ENCODE measurements at regions not wholly inside any gene's neighbourhood (a gene's known extent, or its start where the extent isn't known, plus 50 kb on each side); places are given as distances from the start of the nearest gene placed in this dataset.

DNA sequence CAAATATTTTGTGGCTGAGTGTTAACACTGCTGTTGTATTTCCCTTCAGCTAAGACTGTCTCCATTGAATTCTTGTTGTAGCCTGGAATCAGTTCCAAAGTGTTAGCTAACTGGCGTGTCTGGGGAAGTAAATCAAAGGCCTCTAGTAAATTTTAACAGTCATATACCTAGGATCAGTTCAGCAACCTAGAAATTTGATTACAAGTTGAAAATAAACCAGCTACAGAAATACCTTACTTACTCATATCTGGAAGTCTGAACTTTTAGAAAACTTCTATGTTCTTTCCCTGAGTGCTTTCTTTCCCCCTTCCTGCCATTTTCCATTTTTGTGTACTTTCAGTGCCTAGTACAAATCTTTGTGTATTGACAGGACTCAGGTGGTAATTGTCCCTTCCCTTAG lies 396.7 kb upstream of the DCC start:
- no peak for DNase-seq (ENCODE audit: low read depth)

DNA sequence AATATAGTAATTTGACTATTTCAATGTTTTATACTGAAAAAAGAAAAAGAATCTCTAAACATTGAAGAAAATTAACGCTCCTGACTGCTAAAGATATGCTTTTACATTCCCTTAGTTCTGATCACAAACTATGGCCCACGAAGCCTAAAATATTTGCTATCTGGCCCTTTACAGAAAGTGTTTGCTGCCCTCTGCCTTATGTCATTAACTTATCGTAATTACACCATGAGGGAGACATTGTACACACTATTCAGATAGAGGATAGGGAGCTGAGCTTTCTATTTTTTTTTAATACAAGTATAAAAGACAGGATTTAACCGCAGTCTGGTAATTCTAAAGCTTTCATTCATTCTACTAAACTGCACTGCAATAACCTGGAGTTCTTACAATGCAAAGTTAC lies 393.1 kb upstream of the DCC start:
- no peak for DNase-seq (ENCODE audit: low read depth)

DNA sequence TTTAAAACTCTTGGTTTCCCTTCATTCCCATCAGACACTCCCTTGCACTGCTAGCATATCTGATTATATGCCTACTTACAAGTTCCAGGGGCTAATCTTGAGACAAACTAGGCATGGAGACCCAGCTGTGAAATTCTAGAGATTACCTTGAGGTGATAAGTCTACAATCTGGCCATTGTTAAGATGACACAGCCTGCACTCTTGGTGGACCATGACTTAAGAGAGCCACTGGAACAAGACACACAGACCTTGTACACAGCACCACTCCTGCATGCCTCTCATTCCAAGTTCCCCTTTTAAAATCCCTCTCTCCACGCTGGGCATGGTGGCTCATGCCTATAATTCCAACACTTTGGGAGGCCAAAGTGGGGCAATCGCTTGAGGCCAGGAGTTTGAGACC lies 387.2 kb upstream of the DCC start:
- no peak for DNase-seq (ENCODE audit: low read depth)

DNA sequence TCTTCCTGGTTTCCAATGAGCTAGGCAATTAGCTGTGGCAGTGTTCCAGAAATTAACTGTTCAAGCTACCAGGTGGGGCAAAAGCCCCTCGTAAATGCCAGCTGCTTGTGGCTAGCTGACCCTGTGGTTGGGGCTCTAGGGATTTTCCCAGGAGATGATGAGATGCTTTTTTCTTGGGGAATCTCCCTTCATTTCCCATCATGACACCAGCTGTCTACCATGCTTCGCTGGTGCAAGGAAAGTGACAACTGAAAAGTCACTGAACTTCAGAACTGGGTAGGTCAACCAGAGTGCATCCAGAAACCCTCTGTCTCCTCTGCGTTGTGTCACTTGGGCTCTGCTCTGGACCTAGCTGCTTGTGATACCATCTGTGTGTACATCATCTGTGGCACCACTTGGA lies 386.5 kb upstream of the DCC start:
- DNase-seq (ENCODE audit: low read depth) = no peak

DNA sequence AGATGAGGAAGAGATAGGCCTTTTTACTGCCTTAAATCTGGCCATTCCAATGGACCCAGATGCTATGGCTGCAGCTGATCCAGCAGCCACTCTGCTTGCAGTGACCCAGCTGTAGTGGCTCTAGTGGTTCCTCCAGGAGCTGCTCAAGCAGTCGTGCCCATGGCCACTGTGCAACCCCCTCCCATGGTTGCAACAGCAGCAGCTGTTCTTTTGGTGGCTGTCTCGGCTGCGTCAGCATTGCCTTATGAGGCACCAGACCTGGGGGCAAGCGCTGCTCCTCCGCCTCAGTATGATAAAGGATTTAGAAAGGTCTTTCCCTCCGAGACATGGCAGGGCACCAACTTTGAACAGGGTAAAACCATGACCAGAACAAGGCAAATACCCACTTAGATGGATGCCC lies 384.9 kb upstream of the DCC start:
- DNase-seq (ENCODE audit: low read depth) = no peak

DNA sequence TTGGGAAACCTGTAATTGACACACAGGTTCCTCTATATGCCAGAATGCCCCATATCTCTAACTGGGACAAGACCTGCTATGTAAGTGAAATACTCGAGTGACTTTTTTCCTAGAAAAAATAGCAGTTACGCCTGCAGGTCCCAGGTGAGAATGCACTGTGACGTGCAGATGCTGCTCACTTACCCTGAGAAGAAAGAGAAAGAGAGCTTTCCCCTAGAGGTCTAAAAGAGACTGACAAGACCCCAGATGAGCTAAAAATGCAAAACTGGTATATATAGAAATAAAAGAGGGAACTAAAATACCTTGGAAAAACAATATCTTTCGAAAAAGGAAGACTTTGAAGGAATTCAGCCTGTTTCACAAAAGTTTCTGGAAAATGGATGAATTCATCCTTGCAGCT lies 383.0 kb upstream of the DCC start:
- no peak for DNase-seq (ENCODE audit: low read depth)

DNA sequence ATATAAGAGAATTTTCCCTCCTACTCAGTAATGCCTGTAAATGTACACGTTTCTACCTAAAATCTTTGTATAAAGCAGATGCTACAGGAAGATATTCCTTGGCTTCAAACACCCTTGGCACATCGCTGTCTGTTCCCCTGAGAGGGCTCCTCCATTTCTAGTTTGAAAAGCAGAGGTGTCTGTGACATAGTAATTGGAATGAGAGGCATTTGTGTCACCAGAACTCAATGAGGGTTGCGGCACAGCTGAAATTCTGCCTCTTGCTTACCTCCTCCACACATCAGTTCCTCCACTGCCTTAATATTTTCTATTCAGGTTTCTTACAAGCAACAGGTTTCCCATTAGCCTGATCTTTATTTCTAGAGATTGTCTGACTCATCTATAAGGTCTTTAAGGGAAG lies 359.9 kb upstream of the DCC start:
- DNase-seq (ENCODE audit: low read depth) = no peak

DNA sequence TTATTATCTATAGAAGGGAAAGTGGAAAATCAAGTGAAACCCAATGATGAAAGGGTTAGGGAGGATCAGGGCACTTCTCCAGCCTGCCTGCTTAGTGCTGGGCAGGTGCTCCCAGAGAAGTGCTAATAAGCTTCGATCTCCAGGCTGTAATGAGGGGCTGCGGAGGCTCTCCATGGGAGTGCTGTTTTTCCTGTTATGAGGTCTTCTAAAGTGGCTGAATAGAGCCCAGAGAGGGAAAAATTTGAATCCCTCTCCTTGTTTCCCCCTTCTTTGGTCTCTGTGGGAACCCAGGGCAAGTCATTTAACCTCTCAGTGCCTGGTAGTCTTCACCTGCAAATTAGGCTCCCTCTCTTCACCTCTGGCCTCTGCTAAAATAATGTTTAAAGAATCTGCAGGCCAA lies 351.7 kb upstream of the DCC start:
- DNase-seq (ENCODE audit: low read depth) = no peak

DNA sequence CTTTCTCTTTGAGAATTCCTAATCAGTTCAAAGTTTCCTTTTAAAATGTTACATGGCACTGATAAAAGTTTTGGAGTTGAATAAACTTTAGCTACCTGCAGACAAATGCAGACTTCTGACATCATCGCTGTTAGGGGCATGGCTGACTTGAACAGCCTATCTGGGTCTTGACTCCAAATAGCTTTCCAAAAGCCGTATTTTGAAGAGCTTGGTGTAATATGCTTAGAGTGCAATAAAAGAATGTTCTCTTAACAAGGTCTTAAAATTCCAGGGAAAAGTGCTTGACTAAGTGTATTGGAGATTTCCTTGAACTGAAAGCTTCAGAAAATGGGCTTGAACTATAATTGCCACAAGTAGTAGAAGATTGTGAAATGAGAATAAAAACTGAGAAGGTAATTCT lies 342.9 kb upstream of the DCC start:
- no peak for DNase-seq (ENCODE audit: low read depth)

DNA sequence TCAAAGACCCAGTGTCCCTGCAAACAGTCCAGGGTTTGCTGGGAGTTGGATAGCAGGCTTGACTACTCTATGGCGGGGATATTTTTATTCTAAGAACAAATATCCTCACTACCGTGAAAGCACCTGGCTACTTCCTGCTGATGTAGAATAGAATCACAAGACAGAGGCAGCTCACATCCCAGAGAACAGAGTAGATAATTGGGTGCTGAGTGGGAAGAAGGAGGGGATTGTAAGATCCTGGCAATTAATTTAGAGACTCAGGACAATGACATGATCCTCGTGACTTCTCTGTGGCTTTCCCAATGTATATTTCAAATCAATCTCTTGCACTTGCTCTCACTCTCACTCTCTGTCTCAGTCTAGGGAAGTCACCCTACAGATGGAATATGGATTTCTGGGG lies 341.9 kb upstream of the DCC start:
- DNase-seq (ENCODE audit: low read depth) = no peak

DNA sequence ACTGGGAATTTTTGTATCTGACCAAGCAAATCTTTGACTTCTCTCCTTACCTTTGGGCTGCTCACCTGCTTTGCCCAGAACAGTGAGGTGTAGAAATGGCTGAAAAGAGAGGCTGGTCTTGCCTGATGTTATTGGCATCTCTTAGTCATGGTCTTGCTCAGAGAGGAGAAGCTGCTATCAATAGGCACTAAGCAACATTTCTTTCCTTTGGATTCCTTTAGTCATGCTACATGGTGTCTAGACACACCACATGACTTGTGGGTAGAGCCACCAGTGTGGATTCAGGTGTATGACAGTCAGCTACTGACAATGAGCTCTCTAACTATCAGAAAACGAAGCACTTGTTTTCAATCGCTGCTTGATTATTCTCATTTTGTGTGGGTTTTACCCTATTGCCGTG lies 341.3 kb upstream of the DCC start:
- DNase-seq (ENCODE audit: low read depth) = no peak

DNA sequence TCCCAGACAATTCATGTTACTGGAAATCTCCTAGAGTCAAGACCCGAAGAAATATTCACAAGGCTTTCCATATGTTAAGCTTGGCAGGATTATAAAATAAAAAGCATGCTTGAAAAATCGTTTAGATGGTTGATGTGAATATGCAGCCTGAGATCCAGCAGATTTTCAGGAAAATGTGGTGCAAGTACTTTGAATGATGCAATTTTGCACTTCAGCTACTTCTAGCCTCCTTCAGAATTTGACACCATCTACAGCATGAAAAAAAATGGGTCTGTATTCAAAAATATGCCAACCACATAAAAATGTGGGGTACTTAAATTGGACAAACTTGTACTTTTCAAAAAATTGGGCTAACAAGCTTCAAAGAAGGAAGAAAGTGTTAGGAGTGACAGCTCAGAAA lies 340.6 kb upstream of the DCC start:
- DNase-seq (ENCODE audit: low read depth) = no peak

DNA sequence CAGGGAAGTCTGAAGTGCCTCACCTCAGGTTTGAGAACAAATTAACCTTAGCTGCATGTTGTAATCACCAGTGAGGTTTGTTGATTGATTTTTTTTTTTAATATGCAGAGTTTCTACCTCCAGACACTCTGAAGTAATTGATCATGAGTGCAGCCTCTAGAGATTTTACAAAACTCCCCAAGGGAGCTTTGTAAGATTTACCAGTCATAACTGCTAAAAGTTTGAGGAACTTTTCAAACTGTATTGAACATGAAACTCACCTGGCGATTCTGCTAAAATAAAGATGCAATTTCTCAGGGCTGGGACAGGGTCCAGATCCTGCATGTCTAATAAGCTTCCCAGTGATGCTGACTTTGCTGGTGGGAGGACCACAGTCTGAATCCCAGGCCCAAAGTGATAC lies 339.6 kb upstream of the DCC start:
- no peak for DNase-seq (ENCODE audit: low read depth)

DNA sequence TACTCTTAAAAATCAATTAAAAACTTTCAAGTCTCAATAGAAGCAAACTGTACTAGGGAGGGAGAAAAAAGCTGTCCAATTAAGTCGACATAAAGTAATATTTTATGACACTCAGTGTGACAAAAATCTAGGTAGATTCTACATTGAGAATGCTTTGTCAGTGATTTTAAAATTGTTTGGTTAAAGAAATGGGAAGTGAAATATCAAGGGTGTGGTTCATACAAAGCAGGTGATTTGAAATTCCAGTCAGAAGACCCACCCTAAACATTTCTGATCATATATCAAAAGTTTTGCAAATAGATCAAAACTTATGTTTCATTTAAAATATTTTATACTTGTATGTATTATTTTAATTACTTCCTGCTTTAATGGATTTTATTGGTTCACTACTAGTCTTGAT lies 338.9 kb upstream of the DCC start:
- DNase-seq (ENCODE audit: low read depth) = no peak

DNA sequence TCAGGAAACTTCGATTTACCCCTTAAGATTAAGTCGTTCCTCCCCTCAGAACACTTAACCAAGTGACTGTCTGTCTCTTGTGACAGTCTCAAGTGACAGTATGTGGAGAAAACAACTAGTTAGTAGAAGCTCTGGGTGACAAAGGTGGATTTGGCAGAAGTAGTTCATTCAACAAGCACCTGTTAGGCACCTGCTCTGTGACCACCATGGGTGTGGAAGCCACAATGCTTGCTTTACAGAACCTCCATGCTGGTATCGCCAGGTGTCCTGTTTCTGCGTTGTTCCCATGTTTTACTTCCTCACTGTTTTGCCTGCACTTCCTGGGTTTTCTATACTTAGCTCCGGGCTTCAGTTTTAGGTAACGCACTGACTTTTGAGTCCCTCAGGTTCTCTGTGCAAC lies 337.4 kb upstream of the DCC start:
- no peak for DNase-seq (ENCODE audit: low read depth)

DNA sequence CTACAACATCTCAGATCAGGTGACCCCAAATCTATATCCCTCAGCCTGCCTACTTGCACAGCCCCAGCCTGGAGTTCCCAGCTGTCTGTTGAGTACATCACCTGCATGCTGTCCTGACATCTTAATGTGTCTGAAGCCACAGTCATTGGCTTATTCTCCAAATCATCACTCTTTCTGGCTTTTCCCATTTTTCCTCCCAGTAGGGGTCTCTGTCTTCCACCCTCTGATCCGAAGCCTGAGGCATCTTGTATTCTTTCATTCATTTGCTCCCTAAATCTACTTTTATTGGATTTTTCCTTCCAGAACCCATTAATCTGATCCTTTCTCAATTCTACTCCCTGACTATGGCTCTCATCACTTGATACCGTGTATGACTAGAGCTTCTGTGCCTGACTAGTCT lies 332.9 kb upstream of the DCC start:
- DNase-seq (ENCODE audit: low read depth) = no peak

DNA sequence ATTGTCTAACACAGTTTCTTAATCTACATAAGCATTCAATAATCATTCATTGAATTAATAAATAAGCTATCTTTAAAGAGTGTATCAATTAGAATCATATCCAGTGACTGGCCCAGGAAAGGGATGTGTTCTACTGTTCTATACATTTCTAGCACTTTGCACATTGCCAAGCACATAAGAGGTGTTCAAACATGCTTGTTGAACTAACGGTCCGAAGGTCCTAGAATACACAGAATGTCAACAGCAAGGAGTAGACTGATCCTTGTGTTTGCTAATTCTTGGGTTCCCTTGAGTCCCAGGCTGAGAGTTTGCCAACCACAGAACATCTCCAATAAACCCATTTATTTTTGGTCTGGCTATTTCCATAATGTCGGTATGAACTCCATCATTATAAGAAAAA lies 331.7 kb upstream of the DCC start:
- DNase-seq (ENCODE audit: low read depth) = no peak

DNA sequence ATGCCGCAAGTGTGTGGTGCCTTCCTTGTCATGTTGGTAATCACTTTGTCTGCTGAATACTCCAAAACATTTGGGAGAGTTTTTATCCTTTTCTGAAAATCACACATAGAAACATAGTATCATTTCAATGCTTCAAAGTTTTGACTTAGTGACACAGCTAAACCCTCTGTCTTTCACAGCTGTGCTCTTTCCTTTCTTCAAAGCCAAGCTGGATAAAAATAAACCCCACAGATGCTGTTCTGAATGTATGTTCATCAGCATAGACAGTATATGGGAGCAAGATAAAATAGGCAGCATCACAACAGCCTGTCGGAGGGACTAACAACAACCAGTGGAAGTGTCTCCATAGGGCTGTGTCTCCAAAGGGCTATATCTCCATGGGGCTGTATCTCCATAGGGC lies 331.3 kb upstream of the DCC start:
- no peak for DNase-seq (ENCODE audit: low read depth)

DNA sequence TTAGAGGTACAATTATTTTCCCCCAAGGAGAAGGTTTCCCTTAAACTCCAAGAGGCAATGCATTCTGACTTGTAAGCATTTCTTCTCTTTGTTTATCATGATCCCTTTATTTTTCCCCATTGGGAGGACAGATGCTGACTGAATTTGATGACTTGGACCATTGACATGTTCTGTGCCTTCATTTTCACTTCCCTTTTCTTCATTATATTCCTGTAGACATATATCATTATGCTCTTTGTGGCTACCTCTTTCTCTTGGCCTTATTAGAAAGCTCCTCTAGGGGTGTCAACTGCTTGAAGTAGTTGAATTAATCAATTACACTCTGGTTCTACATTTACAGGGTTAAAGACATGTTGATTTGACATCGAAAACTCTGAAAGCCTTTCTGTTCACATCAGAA lies 330.0 kb upstream of the DCC start:
- DNase-seq (ENCODE audit: low read depth) = no peak

DNA sequence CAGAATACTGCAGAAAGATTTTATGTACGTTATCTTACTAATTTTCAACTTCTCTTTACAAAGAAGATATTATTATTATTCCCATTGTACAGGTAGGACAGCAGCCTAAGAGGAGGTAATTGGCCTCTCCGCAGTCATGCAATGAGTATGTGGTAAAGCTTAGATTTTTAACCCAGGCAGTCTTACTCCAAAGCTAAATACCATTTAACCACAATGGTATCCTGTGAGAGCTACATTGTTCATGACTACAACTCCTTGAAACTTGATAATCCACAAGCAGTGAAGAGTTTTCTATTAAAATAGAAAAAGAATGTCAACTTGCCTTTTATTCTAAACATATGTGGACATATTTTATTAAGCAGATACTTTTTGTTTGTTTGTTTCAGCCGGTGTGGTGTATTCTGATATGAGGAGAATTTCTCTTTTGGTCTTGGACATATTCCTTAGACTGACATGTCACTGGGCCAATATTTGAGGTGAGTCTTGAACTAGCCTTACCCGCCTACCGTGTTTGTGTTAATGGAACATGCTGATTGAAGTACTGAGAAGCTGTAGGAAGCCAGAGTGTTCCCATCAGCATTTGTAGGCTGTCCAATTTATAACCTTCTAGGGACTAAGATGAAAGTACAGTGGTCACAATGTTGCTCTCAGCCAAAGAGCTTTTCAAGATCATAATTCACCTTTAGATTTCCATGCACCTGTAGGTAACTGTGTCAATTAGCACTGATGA lies 293.9 kb upstream of the DCC start:
- DNase-seq (ENCODE audit: low read depth) = no peak

DNA sequence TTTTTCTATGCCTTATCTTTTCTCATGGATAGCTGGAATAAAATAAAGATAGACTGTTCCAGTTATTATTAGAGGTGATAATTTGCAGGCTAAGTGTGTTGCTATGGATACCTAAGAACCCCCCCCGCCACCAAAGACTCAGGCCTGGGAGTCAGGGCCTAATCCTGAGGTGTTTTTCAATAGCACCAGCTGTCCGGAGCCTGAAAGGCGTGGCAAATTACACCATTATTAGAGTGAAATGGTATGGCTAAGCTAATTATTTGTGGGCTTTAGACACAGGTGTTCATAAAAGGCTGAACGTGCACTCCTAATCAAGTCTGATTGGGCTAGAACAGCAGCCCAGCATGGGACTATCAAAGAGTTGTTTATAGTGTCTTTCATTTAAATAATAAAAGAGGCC lies 293.2 kb upstream of the DCC start:
- no peak for DNase-seq (ENCODE audit: low read depth)

DNA sequence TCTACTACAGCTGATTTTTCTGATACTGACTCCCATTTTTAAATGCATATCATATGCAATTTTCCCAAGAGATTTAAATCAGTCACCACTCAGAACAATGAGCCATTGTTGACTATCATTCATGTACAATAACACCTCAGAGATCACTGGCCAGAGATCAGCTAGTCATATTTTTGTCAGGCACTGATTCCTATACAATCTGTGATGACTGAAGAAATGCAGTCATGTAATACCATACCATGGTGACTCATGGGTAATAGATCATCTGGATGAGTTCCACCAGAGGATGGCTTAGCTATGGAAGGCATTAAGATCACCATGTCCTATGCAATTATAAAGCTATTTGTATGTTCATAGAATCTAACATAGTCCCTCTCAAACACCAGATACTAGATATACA lies 285.7 kb upstream of the DCC start:
- DNase-seq (ENCODE audit: low read depth) = no peak

DNA sequence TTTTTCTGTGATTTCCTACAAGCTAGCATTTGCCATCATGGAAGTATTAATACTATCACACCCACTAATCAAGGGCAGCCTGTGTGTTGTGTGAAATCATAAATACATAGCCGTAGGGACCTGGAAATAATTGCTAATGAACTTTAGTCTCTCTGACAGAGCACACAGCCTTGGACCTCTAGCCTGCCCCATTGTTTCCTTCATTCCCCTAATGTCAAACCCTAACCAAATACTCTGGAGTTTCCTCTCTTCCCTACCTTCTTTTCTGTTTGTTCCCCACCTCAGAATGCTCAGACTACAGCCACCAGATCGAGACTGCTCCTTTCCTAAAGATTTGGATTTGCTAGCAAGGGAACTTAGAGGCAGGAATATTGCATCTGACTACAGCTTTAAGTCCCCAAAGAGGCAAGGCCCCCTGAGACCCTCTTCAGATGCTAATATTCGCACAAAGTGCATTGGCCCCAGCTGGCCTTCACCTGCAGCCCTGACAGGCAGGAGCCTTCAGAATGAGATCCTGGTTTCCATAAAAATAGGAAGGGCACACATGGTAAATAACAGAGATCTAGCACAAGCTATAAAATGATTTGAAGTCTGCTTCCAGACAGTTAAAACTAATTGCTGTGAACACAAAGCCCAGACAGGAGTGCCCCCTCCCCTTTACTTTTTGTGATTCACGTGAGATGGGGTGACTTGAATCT lies 279.2 kb upstream of the DCC start:
- no peak for DNase-seq (ENCODE audit: low read depth)

DNA sequence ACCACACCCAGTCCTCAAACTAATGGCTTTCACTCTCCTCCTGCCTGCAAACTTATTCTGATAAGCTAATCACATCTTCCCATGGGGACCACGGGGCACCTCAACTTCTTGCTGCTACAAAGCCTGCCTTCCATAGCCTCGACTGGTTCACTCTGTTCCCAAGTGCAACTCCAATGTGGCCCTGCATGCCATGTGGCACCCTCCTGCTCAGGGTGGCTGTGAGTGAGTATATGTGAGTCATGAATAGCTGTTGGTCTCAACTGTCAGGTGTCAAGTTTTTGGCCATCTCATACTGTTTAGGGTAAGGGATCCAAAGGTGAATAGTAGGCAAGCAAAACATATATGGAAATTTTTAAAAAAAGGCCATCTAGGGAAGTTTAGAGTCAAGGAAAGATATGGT lies 276.1 kb upstream of the DCC start:
- no peak for DNase-seq (ENCODE audit: low read depth)

Data from iris pigment epithelial cell (primary cell).